ENCODE measurements at regions not wholly inside any gene's neighbourhood (a gene's known extent, or its start where the extent isn't known, plus 50 kb on each side); places are given as distances from the start of the nearest gene placed in this dataset.

- no peak for TF ChIP-seq AR (CRISPR knock-in tag; IDR thresholded peaks at IDR 0.05)
- no peak for TF ChIP-seq ZNF281 (CRISPR knock-in tag; IDR thresholded peaks at IDR 0.05)
- no peak for TF ChIP-seq CREM (CRISPR knock-in tag; IDR thresholded peaks at IDR 0.05)
- TF ChIP-seq JUN (CRISPR knock-in tag; IDR thresholded peaks at IDR 0.05): no peak
- no peak for TF ChIP-seq ZNF232 (CRISPR knock-in tag; IDR thresholded peaks at IDR 0.05)
Observed at GRCh38 chr10:109328001-109328400, 595.3 kb downstream of the XPNPEP1 start (continued).

- TF ChIP-seq CDX4 (CRISPR knock-in tag; IDR thresholded peaks at IDR 0.05; ENCODE audit: borderline replicate concordance): no peak
- TF ChIP-seq ATF6 (CRISPR knock-in tag; IDR thresholded peaks at IDR 0.05): no peak
- no peak for TF ChIP-seq RORB (CRISPR knock-in tag; IDR thresholded peaks at IDR 0.05)
- TF ChIP-seq CREM (CRISPR knock-in tag; IDR thresholded peaks at IDR 0.05): no peak
- no peak for TF ChIP-seq NR2C2 (CRISPR knock-in tag; IDR thresholded peaks at IDR 0.05)
- Mint-ChIP-seq H3K27ac (no peak overlapping the region), H3K4me3 (no peak overlapping the region), H3K9me3 (no peaks in the 10 kb centered on the region), H3K27me3 (ENCODE audit: low read depth) (no peaks in the 10 kb centered on the region), H3K36me3 (no peaks in the 10 kb centered on the region), H3K4me1 (no peaks in the 10 kb centered on the region)
- ATAC-seq (no peak), DNase-seq (ENCODE audit: low spot score) (no peak)
- POLR2A ChIA-PET: interaction anchor here (0.6 kb wide), 1 partner anchor 806 kb away, joined by 3 read pairs; no protein-coding TSS in a partner anchor
- CTCF ChIA-PET: no interaction called here
Observed at GRCh38 chr10:109327266-109327665, 596.0 kb downstream of the XPNPEP1 start.

GRCh38 chr10:109324721-109325120 lies 598.6 kb downstream of the XPNPEP1 start:
- no peaks in the 10 kb centered on the region for H3K36me3 Mint-ChIP-seq
- H3K4me1 Mint-ChIP-seq: no peaks in the 10 kb centered on the region
- ChIA-PET POLR2A (no interaction called here), CTCF (no interaction called here)
- H3K4me3 Mint-ChIP-seq: no peak overlapping the region
- ATAC-seq (no peak), DNase-seq (ENCODE audit: low spot score) (no peak)
- peaks cover 12% of the 10 kb centered on the region for H3K9me3 Mint-ChIP-seq
- no peaks in the 10 kb centered on the region for H3K27me3 Mint-ChIP-seq (ENCODE audit: low read depth)
- H3K27ac Mint-ChIP-seq: no peak overlapping the region
- TF ChIP-seq JAZF1 (CRISPR knock-in tag; IDR thresholded peaks at IDR 0.05) (no peak), IRF1 (CRISPR knock-in tag; IDR thresholded peaks at IDR 0.05) (no peak), ZSCAN18 (CRISPR knock-in tag; IDR thresholded peaks at IDR 0.05) (no peak), TP53 (CRISPR knock-in tag; IDR thresholded peaks at IDR 0.05) (no peak), GTF2I (CRISPR knock-in tag; conservative IDR thresholded peaks at IDR 0.05) (no peak), AFF4 (CRISPR knock-in tag; IDR thresholded peaks at IDR 0.05; ENCODE audit: borderline replicate concordance) (no peak), HMGXB4 (CRISPR knock-in tag; IDR thresholded peaks at IDR 0.05) (no peak), ETV6 (CRISPR knock-in tag; IDR thresholded peaks at IDR 0.05) (no peak)

Data from WTC11 (cell line).